Esophagus mucosa (tissue), 1 donor: ENCODE measurements at regions not wholly inside any gene's neighbourhood (a gene's known extent, or its start where the extent isn't known, plus 50 kb on each side); places are given as distances from the start of the nearest gene placed in this dataset.

Experiments used
- ATAC-seq: fragments of 200-7000 bp; cut with Tn5 transposase; one replicate; pipeline ENCODE4 v1.9.1; 2020
- donor health status: DM: yes; HTN: yes; CAD: no.

GRCh38 chr3:81439108-81439507, 322.3 kb downstream of the GBE1 start:
- no peak for ATAC-seq

GRCh38 chr3:81437683-81438082, 323.8 kb downstream of the GBE1 start:
- no peak for ATAC-seq

GRCh38 chr3:81436182-81436581, 325.3 kb downstream of the GBE1 start:
- ATAC-seq: no peak

GRCh38 chr3:81435050-81435449, 326.4 kb downstream of the GBE1 start:
- ATAC-seq: no peak

- ATAC-seq: no peak
Observed at GRCh38 chr3:81434161-81434560, 327.3 kb downstream of the GBE1 start.

- no peak for ATAC-seq
Observed at GRCh38 chr3:81433675-81434074, 327.8 kb downstream of the GBE1 start.

- no peak for ATAC-seq
Observed at GRCh38 chr3:81432456-81432855, 329.0 kb downstream of the GBE1 start.

GRCh38 chr3:81426826-81427577, 334.4 kb downstream of the GBE1 start:
- no peak for ATAC-seq

GRCh38 chr3:81425198-81425868, 336.1 kb downstream of the GBE1 start:
- no peak for ATAC-seq

- no peak for ATAC-seq
Observed at GRCh38 chr3:81419228-81419627, 342.2 kb downstream of the GBE1 start.

- no peak for ATAC-seq
Observed at GRCh38 chr3:81416812-81417211, 344.6 kb downstream of the GBE1 start.

GRCh38 chr3:81406318-81406717, 355.1 kb downstream of the GBE1 start:
- ATAC-seq: no peak

- ATAC-seq: no peak
Observed at GRCh38 chr3:81395739-81396513, 365.5 kb downstream of the GBE1 start.

GRCh38 chr3:81394651-81395524, 366.6 kb downstream of the GBE1 start:
- no peak for ATAC-seq

- ATAC-seq: no peak
Observed at GRCh38 chr3:81393251-81393650, 368.2 kb downstream of the GBE1 start.

- ATAC-seq: no peak
Observed at GRCh38 chr3:81390796-81391195, 370.6 kb downstream of the GBE1 start.

- no peak for ATAC-seq
Observed at GRCh38 chr3:81388191-81388590, 373.3 kb downstream of the GBE1 start.

GRCh38 chr3:81382470-81382869, 379.0 kb downstream of the GBE1 start:
- ATAC-seq: no peak

- no peak for ATAC-seq
Observed at GRCh38 chr3:81380234-81380633, 381.2 kb downstream of the GBE1 start.

GRCh38 chr3:81378552-81379293, 382.7 kb downstream of the GBE1 start:
- no peak for ATAC-seq

- ATAC-seq: no peak
Observed at GRCh38 chr3:81375921-81376320, 385.5 kb downstream of the GBE1 start.

- ATAC-seq: no peak
Observed at GRCh38 chr3:81364411-81364810, 397.0 kb downstream of the GBE1 start.
